ENCODE measurements at regions not wholly inside any gene's neighbourhood (a gene's known extent, or its start where the extent isn't known, plus 50 kb on each side); places are given as distances from the start of the nearest gene placed in this dataset.

- no peak for DNase-seq (ENCODE audit: low read depth in 2 of 2)
Observed at GRCh38 chr5:61905613-61906012, 400.4 kb upstream of the KIF2A start.

- no peak for DNase-seq (ENCODE audit: low read depth in 2 of 2)
Observed at GRCh38 chr5:61906820-61907219, 399.2 kb upstream of the KIF2A start.

GRCh38 chr5:61907995-61908394 is 398.0 kb upstream of the KIF2A start:
- DNase-seq (ENCODE audit: low read depth in 2 of 2), result no peak

- DNase-seq (ENCODE audit: low read depth in 2 of 2), result no peak
Observed at GRCh38 chr5:61910771-61911170, 395.2 kb upstream of the KIF2A start.

GRCh38 chr5:61912559-61912958 is 393.4 kb upstream of the KIF2A start:
- no peak for DNase-seq (ENCODE audit: low read depth in 2 of 2)

DNA sequence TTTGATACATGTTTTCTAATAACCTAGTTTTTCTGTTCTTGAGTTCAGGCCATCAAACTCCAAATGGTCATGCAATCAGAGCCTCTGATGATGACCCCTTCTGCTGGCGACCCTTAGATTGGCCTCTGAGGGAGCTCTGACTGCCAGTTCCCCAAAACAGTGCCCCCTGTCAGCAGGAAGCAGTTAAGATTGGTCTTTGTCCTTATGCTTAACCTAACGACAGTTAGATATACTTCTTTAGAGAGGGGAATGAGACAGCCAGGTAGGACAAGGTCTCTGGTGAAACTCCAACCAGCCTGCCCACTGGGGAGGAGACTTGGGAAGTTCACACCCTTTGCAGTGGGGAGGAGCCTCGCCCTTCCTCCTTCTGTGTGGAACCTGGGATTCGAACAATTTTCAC is 390.4 kb upstream of the KIF2A start:
- no peak for DNase-seq (ENCODE audit: low read depth in 2 of 2)

- DNase-seq (ENCODE audit: low read depth in 2 of 2), result no peak
Observed at GRCh38 chr5:61916621-61917620, 389.1 kb upstream of the KIF2A start.

DNA sequence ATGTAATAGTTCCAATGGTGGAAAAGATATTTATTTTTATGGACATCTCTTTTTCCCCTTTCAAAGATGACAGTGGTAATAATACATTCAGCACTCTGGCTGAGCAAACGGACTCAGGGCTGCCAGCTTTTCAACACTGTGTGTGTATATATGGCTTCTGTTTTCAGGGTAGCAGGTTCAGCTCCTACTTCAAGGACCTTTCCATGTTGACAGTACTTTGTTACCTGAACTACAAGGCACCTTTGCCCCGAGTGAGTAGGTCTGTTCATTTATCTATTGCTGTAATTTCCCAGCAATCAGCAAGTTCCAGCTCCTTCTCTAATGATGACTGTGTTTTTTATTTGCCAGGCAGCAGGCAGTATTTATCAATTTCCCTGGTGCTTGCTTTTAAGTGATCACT is 387.4 kb upstream of the KIF2A start:
- no peak for DNase-seq (ENCODE audit: low read depth in 2 of 2)

GRCh38 chr5:61919920-61920319 is 386.1 kb upstream of the KIF2A start:
- DNase-seq (ENCODE audit: low read depth in 2 of 2), result no peak

- DNase-seq (ENCODE audit: low read depth in 2 of 2), result no peak
Observed at GRCh38 chr5:61924251-61924650, 381.8 kb upstream of the KIF2A start.

GRCh38 chr5:61926911-61927310 is 379.1 kb upstream of the KIF2A start:
- DNase-seq (ENCODE audit: low read depth in 2 of 2), result no peak

DNA sequence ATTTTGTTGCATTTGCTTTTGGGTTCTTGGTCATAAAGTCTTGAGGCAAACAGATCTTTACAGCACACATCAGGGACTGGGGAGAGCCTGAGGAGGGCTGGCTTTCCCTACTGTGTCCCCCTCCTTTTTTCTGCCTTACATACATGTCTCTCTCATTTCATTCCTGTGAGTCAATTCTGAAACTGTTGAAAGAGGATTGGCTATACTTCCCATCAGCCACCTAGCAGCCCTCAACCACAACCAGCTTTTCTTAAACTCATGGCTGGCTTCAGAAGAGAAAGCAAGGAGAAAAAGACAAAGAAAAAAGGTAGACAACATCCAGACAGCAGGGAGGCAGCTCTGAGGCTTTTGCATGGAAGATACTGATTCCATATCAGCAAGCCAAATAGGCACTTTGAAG is 374.8 kb upstream of the KIF2A start:
- no peak for DNase-seq (ENCODE audit: low read depth in 2 of 2)

- DNase-seq (ENCODE audit: low read depth in 2 of 2), result peak in 1 of 2 donors; percentile 1
Observed at GRCh38 chr5:61933787-61934626, 372.0 kb upstream of the KIF2A start.

DNA sequence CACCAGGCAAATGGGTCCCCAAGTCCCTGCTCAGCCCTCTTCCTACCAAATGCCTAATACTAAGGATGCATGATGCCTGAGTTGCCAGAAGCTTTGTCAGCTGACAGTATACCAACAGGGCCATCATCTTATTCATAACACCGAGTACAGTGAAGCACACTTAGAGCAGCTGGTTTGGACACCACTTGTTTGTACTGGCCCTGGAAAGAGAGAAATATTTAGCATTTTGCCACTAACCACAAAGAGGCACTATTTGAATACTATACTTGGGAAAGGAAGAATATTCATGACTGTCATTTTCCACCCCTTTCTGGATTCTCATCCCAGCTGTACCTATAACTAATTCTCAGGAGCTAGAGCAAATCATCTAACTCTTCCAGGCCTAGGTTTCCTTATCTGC is 364.4 kb upstream of the KIF2A start:
- no peak for DNase-seq (ENCODE audit: low read depth in 2 of 2)

- no peak for DNase-seq (ENCODE audit: low read depth in 2 of 2)
Observed at GRCh38 chr5:61942462-61943049, 363.4 kb upstream of the KIF2A start.

DNA sequence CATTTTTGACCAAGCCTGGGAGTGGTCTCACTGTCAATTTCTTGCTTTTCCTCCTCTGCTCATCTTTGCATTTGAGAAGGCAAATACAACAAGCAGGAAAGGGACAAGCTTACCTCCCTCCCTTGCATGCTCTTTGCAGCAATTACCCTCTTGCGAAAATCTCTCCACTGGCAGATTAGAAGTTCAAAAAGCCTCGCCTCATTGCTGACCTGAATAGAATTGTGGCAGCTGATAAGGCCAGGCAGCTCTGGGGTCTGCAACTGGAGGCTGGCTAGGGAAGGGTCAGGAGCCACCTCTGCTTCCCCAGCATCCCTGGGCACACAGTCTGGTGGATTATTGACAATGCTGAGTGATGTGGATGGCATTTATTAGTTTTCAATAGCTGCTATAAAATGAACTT is 362.3 kb upstream of the KIF2A start:
- no peak for DNase-seq (ENCODE audit: low read depth in 2 of 2)

- DNase-seq (ENCODE audit: low read depth in 2 of 2), result no peak
Observed at GRCh38 chr5:61948151-61948550, 357.9 kb upstream of the KIF2A start.

GRCh38 chr5:61949054-61949678 is 356.8 kb upstream of the KIF2A start:
- DNase-seq (ENCODE audit: low read depth in 2 of 2), result no peak

GRCh38 chr5:61949679-61950435 is 356.1 kb upstream of the KIF2A start:
- no peak for DNase-seq (ENCODE audit: low read depth in 2 of 2)

GRCh38 chr5:61951295-61951694 is 354.7 kb upstream of the KIF2A start:
- no peak for DNase-seq (ENCODE audit: low read depth in 2 of 2)

GRCh38 chr5:61953913-61954312 is 352.1 kb upstream of the KIF2A start:
- no peak for DNase-seq (ENCODE audit: low read depth in 2 of 2)

Measured in stimulated activated CD4-positive, alpha-beta T cell treated with anti-CD3 and anti-CD28 coated beads, Interleukin-4, amount 100 ng/mL, for 48 hours (primary cell).